SJCRH30 (cell line): ENCODE measurements at regions not wholly inside any gene's neighbourhood (a gene's known extent, or its start where the extent isn't known, plus 50 kb on each side); places are given as distances from the start of the nearest gene placed in this dataset.
A peak's percentile ranks its signal among the peaks of the same experiment; 100 is the strongest.

Source experiments
- DNase-seq, 2 experiments: peaks; one replicate each; pipeline ENCODE4 v3.0.0-alpha.2; 2015 to 2020
- H3K27ac ChIP-seq: fragments of 250-450 bp; sonication (Bioruptor Pico); 2 replicates; pipeline ENCODE4 v1.5.1; 2020; ENCODE audit warnings: mild to moderate bottlenecking, moderate library complexity
- H3K27me3 ChIP-seq: fragments of 250-450 bp; sonication (Bioruptor Pico); 2 replicates; pipeline ENCODE4 v1.5.1; 2020; ENCODE audit warnings: mild to moderate bottlenecking, moderate library complexity
- H3K36me3 ChIP-seq: fragments of 250-450 bp; sonication (Bioruptor Pico); 2 replicates; pipeline ENCODE4 v1.5.1; 2020; ENCODE audit warnings: mild to moderate bottlenecking, moderate library complexity
- H3K4me1 ChIP-seq: fragments of 250-450 bp; sonication (Bioruptor Pico); 2 replicates; pipeline ENCODE4 v1.5.1; 2020; ENCODE audit warnings: mild to moderate bottlenecking, moderate library complexity
- H3K4me3 ChIP-seq: fragments of 250-450 bp; sonication (Bioruptor Pico); 2 replicates; pipeline ENCODE4 v1.5.1; 2020; ENCODE audit warnings: mild to moderate bottlenecking, moderate library complexity
- H3K9me3 ChIP-seq: fragments of 250-450 bp; sonication (Bioruptor Pico); replicated peaks from 2 replicates; pipeline ENCODE4 v1.5.1; 2020; ENCODE audit warnings: mild to moderate bottlenecking, moderate library complexity

- H3K9me3 ChIP-seq: no peaks in the 10 kb centered on the region
- H3K4me3 ChIP-seq: no peak overlapping the region
Observed at GRCh38 chr14:71610797-71611196, 321.4 kb upstream of the RGS6 start.

GRCh38 chr14:71613168-71613567 lies 319.1 kb upstream of the RGS6 start:
- no peak overlapping the region for H3K4me3 ChIP-seq
- DNase-seq: no peak
- H3K36me3 ChIP-seq: no peaks in the 10 kb centered on the region
- no peaks in the 10 kb centered on the region for H3K9me3 ChIP-seq
- no peaks in the 10 kb centered on the region for H3K27me3 ChIP-seq
- no peak overlapping the region for H3K27ac ChIP-seq
- H3K4me1 ChIP-seq: no peaks in the 10 kb centered on the region

More at GRCh38 chr14:71610797-71611196, 321.4 kb upstream of the RGS6 start:
- Histone ChIP-seq H3K27me3 (no peaks in the 10 kb centered on the region), H3K36me3 (no peaks in the 10 kb centered on the region), H3K4me1 (no peaks in the 10 kb centered on the region), H3K27ac (no peak overlapping the region)
- peak in 1 of 2 experiments; percentile 11 for DNase-seq

- H3K4me3 ChIP-seq: no peak overlapping the region
- H3K27me3 ChIP-seq: no peaks in the 10 kb centered on the region
- no peak for DNase-seq
- no peak overlapping the region for H3K27ac ChIP-seq
- H3K4me1 ChIP-seq: no peaks in the 10 kb centered on the region
- no peaks in the 10 kb centered on the region for H3K36me3 ChIP-seq
- no peaks in the 10 kb centered on the region for H3K9me3 ChIP-seq
Observed at GRCh38 chr14:71616013-71616412, 316.2 kb upstream of the RGS6 start.

GRCh38 chr14:71618047-71618446 lies 314.2 kb upstream of the RGS6 start:
- Histone ChIP-seq H3K9me3 (no peaks in the 10 kb centered on the region), H3K27me3 (no peaks in the 10 kb centered on the region), H3K4me3 (no peak overlapping the region), H3K4me1 (no peaks in the 10 kb centered on the region), H3K27ac (no peak overlapping the region), H3K36me3 (no peaks in the 10 kb centered on the region)
- DNase-seq: no peak

- Histone ChIP-seq H3K9me3 (no peaks in the 10 kb centered on the region), H3K27ac (no peak overlapping the region), H3K36me3 (no peaks in the 10 kb centered on the region), H3K27me3 (no peaks in the 10 kb centered on the region), H3K4me3 (no peak overlapping the region), H3K4me1 (no peaks in the 10 kb centered on the region)
- DNase-seq: no peak
Observed at GRCh38 chr14:71618716-71619115, 313.5 kb upstream of the RGS6 start.

GRCh38 chr14:71619472-71619871 lies 312.8 kb upstream of the RGS6 start:
- Histone ChIP-seq H3K36me3 (no peaks in the 10 kb centered on the region), H3K27ac (no peak overlapping the region), H3K27me3 (no peaks in the 10 kb centered on the region), H3K9me3 (no peaks in the 10 kb centered on the region), H3K4me3 (no peak overlapping the region), H3K4me1 (no peaks in the 10 kb centered on the region)
- DNase-seq: no peak

GRCh38 chr14:71620401-71620800 lies 311.8 kb upstream of the RGS6 start:
- DNase-seq: no peak
- Histone ChIP-seq H3K9me3 (no peaks in the 10 kb centered on the region), H3K4me1 (no peaks in the 10 kb centered on the region), H3K27ac (no peak overlapping the region), H3K4me3 (no peak overlapping the region), H3K27me3 (no peaks in the 10 kb centered on the region), H3K36me3 (no peaks in the 10 kb centered on the region)

- Histone ChIP-seq H3K27ac (no peak overlapping the region), H3K9me3 (no peaks in the 10 kb centered on the region), H3K4me1 (no peaks in the 10 kb centered on the region), H3K4me3 (no peak overlapping the region), H3K36me3 (no peaks in the 10 kb centered on the region), H3K27me3 (no peaks in the 10 kb centered on the region)
- no peak for DNase-seq
Observed at GRCh38 chr14:71621276-71621675, 311.0 kb upstream of the RGS6 start.

GRCh38 chr14:71621980-71622605 lies 310.1 kb upstream of the RGS6 start:
- H3K27me3 ChIP-seq: no peaks in the 10 kb centered on the region
- H3K4me1 ChIP-seq: no peaks in the 10 kb centered on the region
- no peak overlapping the region for H3K4me3 ChIP-seq
- no peaks in the 10 kb centered on the region for H3K9me3 ChIP-seq
- no peak for DNase-seq
- H3K36me3 ChIP-seq: no peaks in the 10 kb centered on the region
- H3K27ac ChIP-seq: no peak overlapping the region

GRCh38 chr14:71623939-71624338 lies 308.3 kb upstream of the RGS6 start:
- no peak overlapping the region for H3K4me3 ChIP-seq
- no peaks in the 10 kb centered on the region for H3K9me3 ChIP-seq
- DNase-seq: peak in 1 of 2 experiments; percentile 13
- no peaks in the 10 kb centered on the region for H3K36me3 ChIP-seq
- no peak overlapping the region for H3K27ac ChIP-seq
- H3K27me3 ChIP-seq: no peaks in the 10 kb centered on the region
- no peaks in the 10 kb centered on the region for H3K4me1 ChIP-seq

GRCh38 chr14:71625175-71625574 lies 307.1 kb upstream of the RGS6 start:
- Histone ChIP-seq H3K27me3 (no peaks in the 10 kb centered on the region), H3K27ac (no peak overlapping the region), H3K36me3 (no peaks in the 10 kb centered on the region), H3K4me3 (no peak overlapping the region), H3K4me1 (no peaks in the 10 kb centered on the region), H3K9me3 (no peaks in the 10 kb centered on the region)
- no peak for DNase-seq

GRCh38 chr14:71625891-71626701 lies 306.1 kb upstream of the RGS6 start:
- Histone ChIP-seq H3K4me1 (no peaks in the 10 kb centered on the region), H3K36me3 (no peaks in the 10 kb centered on the region; the same call in 1 of the 2 replicates), H3K27ac (no peak overlapping the region), H3K4me3 (no peak overlapping the region), H3K9me3 (no peaks in the 10 kb centered on the region), H3K27me3 (no peaks in the 10 kb centered on the region)
- DNase-seq: no peak

GRCh38 chr14:71628433-71628832 lies 303.8 kb upstream of the RGS6 start:
- no peak for DNase-seq
- Histone ChIP-seq H3K27ac (no peak overlapping the region), H3K36me3 (no peaks in the 10 kb centered on the region; the same call in 1 of the 2 replicates), H3K4me3 (no peak overlapping the region), H3K27me3 (no peaks in the 10 kb centered on the region), H3K4me1 (no peaks in the 10 kb centered on the region), H3K9me3 (no peaks in the 10 kb centered on the region)

GRCh38 chr14:71629250-71629649 lies 303.0 kb upstream of the RGS6 start:
- Histone ChIP-seq H3K27me3 (no peaks in the 10 kb centered on the region), H3K27ac (no peak overlapping the region), H3K9me3 (no peaks in the 10 kb centered on the region), H3K4me3 (no peak overlapping the region), H3K4me1 (no peaks in the 10 kb centered on the region), H3K36me3 (no peaks in the 10 kb centered on the region; the same call in 1 of the 2 replicates)
- no peak for DNase-seq

GRCh38 chr14:71629765-71630492 lies 302.3 kb upstream of the RGS6 start:
- no peaks in the 10 kb centered on the region for H3K9me3 ChIP-seq
- H3K36me3 ChIP-seq: no peaks in the 10 kb centered on the region; the same call in 1 of the 2 replicates
- no peak for DNase-seq
- H3K27me3 ChIP-seq: no peaks in the 10 kb centered on the region
- no peaks in the 10 kb centered on the region for H3K4me1 ChIP-seq
- H3K4me3 ChIP-seq: no peak overlapping the region
- H3K27ac ChIP-seq: no peak overlapping the region
